HAP-1 (cell line): ENCODE measurements at regions not wholly inside any gene's neighbourhood (a gene's known extent, or its start where the extent isn't known, plus 50 kb on each side); places are given as distances from the start of the nearest gene placed in this dataset.

Experiments used
- DNase-seq, 2 experiments: peaks; one replicate each; pipeline ENCODE4 v3.0.0-alpha.2; 2016 to 2020; ENCODE audit warnings: low spot score in 2 of 2
- H3K27me3 ChIP-seq: fragments of 250-450 bp; sonication (Bioruptor Pico); 2 replicates; pipeline ENCODE4 v1.5.1; 2020; ENCODE audit warnings: low read depth, mild to moderate bottlenecking, moderate library complexity
- H3K36me3 ChIP-seq: fragments of 250-450 bp; sonication (Bioruptor Pico); replicated peaks from 2 replicates; pipeline ENCODE4 v1.5.1; 2020; ENCODE audit warnings: mild to moderate bottlenecking
- H3K4me1 ChIP-seq: fragments of 250-450 bp; sonication (Bioruptor Pico); 2 replicates; pipeline ENCODE4 v1.5.1; 2020; ENCODE audit warnings: mild to moderate bottlenecking
- H3K4me3 ChIP-seq: fragments of 250-450 bp; sonication (Bioruptor Pico); 2 replicates; pipeline ENCODE4 v1.5.1; 2020; ENCODE audit warnings: mild to moderate bottlenecking, moderate library complexity
- H3K9me3 ChIP-seq: fragments of 250-450 bp; sonication (Bioruptor Pico); 2 replicates; pipeline ENCODE4 v1.5.1; 2020; ENCODE audit warnings: mild to moderate bottlenecking, moderate library complexity
- in situ Hi-C: fragments of 300-500 bp; cut with MboI; formaldehyde crosslinking; loops from 3 replicates; pipeline ENCODE4 v1.14.3; 2020; ENCODE audit warnings: low sequenced_read_pairs, inconsistent platforms, mixed read lengths

- Histone ChIP-seq H3K4me1 (no peaks in the 10 kb centered on the region), H3K9me3 (no peaks in the 10 kb centered on the region), H3K27me3 (no peaks in the 10 kb centered on the region), H3K36me3 (no peaks in the 10 kb centered on the region), H3K4me3 (no peak overlapping the region)
- in situ Hi-C loops, result no loop called here
- DNase-seq, result no peak
Measured at GRCh38 chr13:103325672-103326071, 259.5 kb upstream of the SLC10A2 start.

DNA sequence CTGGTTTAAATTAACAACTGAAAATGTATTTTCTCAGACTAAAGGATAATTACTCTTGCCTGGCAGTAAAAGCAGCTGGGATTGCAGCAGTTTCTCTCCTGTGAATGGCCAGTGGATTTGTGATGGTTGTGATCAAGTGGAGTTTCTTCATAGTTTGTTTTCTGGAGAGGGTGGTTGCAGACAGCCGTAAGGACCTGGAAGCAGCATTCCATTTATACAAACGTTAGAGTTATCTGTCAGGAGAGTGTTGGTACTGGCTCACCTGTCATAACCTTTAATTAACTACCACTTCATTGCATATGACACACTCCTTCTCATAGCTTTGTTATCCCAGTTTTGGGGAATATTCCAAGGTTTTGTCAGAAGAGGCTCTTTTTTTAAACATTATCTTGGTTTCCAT, 258.4 kb upstream of the SLC10A2 start:
- H3K4me1 ChIP-seq, result no peaks in the 10 kb centered on the region
- H3K9me3 ChIP-seq, result no peaks in the 10 kb centered on the region
- in situ Hi-C loops, result no loop called here
- DNase-seq, result no peak
- H3K27me3 ChIP-seq, result no peaks in the 10 kb centered on the region
- no peak overlapping the region for H3K4me3 ChIP-seq
- no peaks in the 10 kb centered on the region for H3K36me3 ChIP-seq

GRCh38 chr13:103315711-103316110, 249.5 kb upstream of the SLC10A2 start:
- in situ Hi-C loops, result no loop called here
- H3K4me1 ChIP-seq, result no peaks in the 10 kb centered on the region
- H3K36me3 ChIP-seq, result no peaks in the 10 kb centered on the region
- H3K4me3 ChIP-seq, result no peak overlapping the region
- no peak for DNase-seq
- no peaks in the 10 kb centered on the region for H3K9me3 ChIP-seq
- no peaks in the 10 kb centered on the region for H3K27me3 ChIP-seq

- H3K4me3 ChIP-seq, result no peak overlapping the region
- no peaks in the 10 kb centered on the region for H3K9me3 ChIP-seq
- no peaks in the 10 kb centered on the region for H3K36me3 ChIP-seq
- in situ Hi-C loops, result no loop called here
- H3K27me3 ChIP-seq, result no peaks in the 10 kb centered on the region
- H3K4me1 ChIP-seq, result no peaks in the 10 kb centered on the region
- DNase-seq, result no peak
Measured at GRCh38 chr13:103312467-103312866, 246.2 kb upstream of the SLC10A2 start.

- DNase-seq, result no peak
- Histone ChIP-seq H3K36me3 (no peaks in the 10 kb centered on the region), H3K27me3 (no peaks in the 10 kb centered on the region), H3K4me1 (no peaks in the 10 kb centered on the region), H3K9me3 (no peaks in the 10 kb centered on the region), H3K4me3 (no peak overlapping the region)
- in situ Hi-C loops, result no loop called here
Measured at GRCh38 chr13:103308667-103309066, 242.4 kb upstream of the SLC10A2 start.

DNA sequence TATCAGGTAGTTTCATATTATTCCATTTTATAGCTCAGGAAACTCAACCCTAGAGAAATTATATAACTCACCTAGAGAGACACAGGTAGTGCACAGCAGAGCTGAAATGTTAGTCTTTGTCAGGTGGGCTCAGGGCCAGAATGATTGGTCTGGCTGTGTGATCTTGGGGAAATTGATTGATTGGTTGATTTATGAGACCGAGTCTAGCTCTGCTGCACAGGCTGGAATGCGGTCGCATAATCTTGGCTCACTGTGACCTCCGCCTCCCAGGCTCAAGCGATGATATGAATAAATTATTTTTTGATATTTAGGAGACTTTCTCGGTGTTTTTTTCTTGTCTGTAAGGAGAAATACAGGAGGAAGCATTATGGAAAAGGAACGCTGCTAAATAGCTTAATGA, 239.9 kb upstream of the SLC10A2 start:
- no peaks in the 10 kb centered on the region for H3K9me3 ChIP-seq
- in situ Hi-C loops, result no loop called here
- H3K27me3 ChIP-seq, result no peaks in the 10 kb centered on the region
- H3K4me3 ChIP-seq, result no peak overlapping the region
- H3K4me1 ChIP-seq, result no peaks in the 10 kb centered on the region
- no peaks in the 10 kb centered on the region for H3K36me3 ChIP-seq
- no peak for DNase-seq

DNA sequence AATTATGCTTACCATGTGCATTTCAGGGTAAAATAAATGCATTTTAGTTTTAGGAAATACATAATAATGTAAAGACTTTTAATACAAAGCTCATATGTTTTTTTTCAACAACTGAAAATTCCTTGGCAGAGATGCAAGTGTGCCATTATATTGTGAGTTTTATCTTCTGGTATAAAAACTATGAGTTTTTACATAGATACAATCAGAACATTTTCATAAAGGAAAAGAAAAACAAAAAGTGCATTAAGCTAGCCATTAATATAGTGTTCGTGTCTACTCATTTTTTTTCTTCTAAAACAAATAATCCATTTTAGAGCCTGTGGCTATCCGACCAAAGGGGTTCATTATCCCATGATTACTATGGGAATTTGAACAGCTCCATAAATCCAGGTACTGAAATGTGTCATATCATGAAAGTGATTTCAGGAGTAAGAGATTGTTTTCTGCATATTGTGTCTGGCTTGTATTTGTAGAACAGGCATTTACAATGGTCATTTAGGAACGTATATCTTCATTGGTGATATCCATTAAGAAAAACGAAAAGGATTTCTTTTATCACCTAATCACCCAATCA, 236.9 kb upstream of the SLC10A2 start:
- no peaks in the 10 kb centered on the region for H3K27me3 ChIP-seq
- DNase-seq, result no peak
- no peak overlapping the region for H3K4me3 ChIP-seq
- in situ Hi-C loops, result no loop called here
- no peaks in the 10 kb centered on the region for H3K36me3 ChIP-seq
- no peaks in the 10 kb centered on the region for H3K4me1 ChIP-seq
- no peaks in the 10 kb centered on the region for H3K9me3 ChIP-seq

DNA sequence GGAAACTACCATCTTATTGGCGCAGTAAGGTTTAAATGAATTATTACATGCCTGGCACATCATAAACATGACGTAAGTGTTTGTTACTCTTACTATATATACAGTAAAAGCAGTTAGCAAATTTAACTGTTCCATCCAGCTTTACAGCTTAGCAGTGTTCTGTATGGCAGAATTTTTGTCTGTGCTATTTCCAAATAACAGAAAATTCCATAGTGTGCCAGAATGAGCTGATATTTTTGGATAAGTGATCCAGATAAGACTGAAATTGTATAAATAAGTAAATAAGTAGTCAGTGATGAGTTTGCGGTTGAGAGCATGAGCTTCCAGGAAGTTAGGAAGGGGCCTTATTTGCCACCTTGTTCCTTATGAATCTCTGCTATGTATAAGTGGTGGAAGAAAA, 236.5 kb upstream of the SLC10A2 start:
- in situ Hi-C loops, result no loop called here
- H3K36me3 ChIP-seq, result no peaks in the 10 kb centered on the region
- no peak overlapping the region for H3K4me3 ChIP-seq
- H3K9me3 ChIP-seq, result no peaks in the 10 kb centered on the region
- DNase-seq, result no peak
- no peaks in the 10 kb centered on the region for H3K4me1 ChIP-seq
- H3K27me3 ChIP-seq, result no peaks in the 10 kb centered on the region

DNA sequence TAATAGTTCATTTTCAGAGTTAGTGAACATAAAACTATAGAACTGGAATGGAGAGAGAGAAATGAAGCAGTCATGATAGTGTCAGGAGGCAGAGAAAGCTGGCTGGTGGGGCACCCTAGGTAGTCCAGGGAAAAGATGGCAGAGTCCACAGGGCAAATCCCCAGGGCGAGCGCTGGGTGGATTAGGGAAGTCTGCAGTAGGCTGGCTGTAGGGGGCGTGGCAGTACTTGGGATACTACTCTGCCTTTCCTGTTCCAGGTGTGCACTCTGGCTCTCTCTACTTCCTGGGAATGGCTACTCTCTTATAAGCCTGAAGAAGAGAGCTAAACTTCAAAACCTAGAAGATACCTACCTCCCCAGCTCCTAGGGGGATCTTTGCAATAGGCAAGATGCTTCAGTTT, 232.9 kb upstream of the SLC10A2 start:
- no peaks in the 10 kb centered on the region for H3K27me3 ChIP-seq
- in situ Hi-C loops, result no loop called here
- no peaks in the 10 kb centered on the region for H3K4me1 ChIP-seq
- no peaks in the 10 kb centered on the region for H3K36me3 ChIP-seq
- DNase-seq, result peak in 1 of 2 experiments; percentile 10
- no peak overlapping the region for H3K4me3 ChIP-seq
- H3K9me3 ChIP-seq, result no peaks in the 10 kb centered on the region

DNA sequence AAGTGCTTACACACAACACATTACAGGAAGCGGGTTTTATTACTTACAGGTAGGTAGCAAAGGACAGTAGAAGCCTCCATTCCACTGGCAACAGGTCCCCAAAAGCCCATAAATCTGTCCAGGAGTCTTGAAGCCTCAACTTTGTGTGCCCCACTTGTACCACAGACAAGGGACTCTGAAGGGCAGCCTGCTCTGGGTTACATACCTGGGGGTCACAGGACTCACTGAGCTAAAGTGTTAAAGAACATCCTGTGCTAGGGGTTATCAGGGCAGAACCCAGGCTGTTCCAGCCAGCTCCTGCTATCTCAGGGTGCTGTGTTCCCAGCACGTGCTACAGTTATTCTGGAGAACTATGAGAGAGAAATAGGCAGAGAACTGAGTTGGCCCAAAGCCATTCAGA, 230.9 kb upstream of the SLC10A2 start:
- Histone ChIP-seq H3K27me3 (no peaks in the 10 kb centered on the region), H3K9me3 (no peaks in the 10 kb centered on the region), H3K4me3 (no peak overlapping the region), H3K4me1 (no peaks in the 10 kb centered on the region), H3K36me3 (no peaks in the 10 kb centered on the region)
- in situ Hi-C loops, result no loop called here
- DNase-seq, result no peak

GRCh38 chr13:103291798-103292572, 225.8 kb upstream of the SLC10A2 start:
- Histone ChIP-seq H3K9me3 (no peaks in the 10 kb centered on the region), H3K27me3 (no peaks in the 10 kb centered on the region), H3K36me3 (no peaks in the 10 kb centered on the region), H3K4me1 (no peaks in the 10 kb centered on the region), H3K4me3 (no peak overlapping the region)
- in situ Hi-C loops, result no loop called here
- DNase-seq, result no peak

DNA sequence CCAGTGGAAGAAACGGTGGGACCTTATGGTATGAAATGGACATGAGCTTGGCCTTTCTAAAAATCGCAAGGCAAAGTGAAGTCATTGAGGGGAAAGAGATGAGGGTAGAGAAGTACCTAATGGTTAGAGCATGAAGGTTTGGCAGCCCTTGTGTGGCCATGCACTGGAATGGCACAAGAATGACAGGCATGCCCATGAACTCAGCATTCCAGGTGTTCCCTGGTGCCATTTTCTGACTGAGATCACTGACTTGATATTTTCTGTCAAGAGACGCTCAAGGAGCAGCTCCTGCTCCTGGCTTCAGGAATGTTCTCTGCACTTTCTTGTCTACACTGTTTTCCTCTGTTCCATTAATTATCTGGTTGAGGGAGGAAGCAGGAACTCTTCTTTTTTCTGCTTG, 225.0 kb upstream of the SLC10A2 start:
- no peak overlapping the region for H3K4me3 ChIP-seq
- H3K27me3 ChIP-seq, result no peaks in the 10 kb centered on the region
- no peaks in the 10 kb centered on the region for H3K9me3 ChIP-seq
- H3K4me1 ChIP-seq, result no peaks in the 10 kb centered on the region
- in situ Hi-C loops, result no loop called here
- H3K36me3 ChIP-seq, result no peaks in the 10 kb centered on the region
- no peak for DNase-seq

DNA sequence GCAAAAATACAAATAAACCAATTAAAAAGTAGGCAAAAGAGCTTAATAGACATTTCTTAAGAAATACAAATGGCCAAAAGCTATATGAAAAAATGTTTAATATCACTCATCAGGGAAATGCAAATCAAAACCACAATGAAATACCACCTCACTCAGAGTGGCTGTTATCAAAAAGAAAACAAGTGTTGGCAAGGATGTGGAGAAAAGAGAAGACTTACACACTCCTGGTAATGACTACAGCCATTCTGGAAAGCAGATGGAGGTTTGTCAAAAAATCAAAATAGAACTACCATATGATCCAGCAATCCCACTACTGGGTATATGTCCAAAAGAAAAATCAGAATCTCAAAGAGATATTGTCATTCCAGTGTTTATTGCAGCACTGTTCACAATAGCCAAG, 223.5 kb upstream of the SLC10A2 start:
- H3K4me3 ChIP-seq, result no peak overlapping the region
- no peaks in the 10 kb centered on the region for H3K27me3 ChIP-seq
- in situ Hi-C loops, result no loop called here
- no peaks in the 10 kb centered on the region for H3K9me3 ChIP-seq
- H3K36me3 ChIP-seq, result no peaks in the 10 kb centered on the region
- H3K4me1 ChIP-seq, result no peaks in the 10 kb centered on the region
- no peak for DNase-seq

DNA sequence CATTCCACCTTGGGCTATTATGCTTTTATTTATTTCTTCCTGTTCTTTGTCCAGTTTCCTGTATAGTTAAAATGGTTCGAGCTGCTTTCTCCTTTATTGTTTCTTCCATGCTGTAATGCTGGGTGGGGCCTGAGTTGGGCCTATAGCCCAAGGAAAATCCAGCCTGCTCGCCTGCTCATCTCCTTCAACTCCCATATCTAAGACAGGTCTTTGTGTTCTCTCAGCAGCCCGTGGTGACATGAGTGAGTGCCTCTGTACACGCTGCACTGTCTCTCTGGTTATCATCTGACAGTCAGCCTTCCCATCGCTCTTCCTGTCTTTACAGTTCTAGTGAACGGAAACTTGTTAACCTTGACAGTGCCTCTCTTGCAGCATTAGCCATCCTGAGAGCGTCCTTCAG, 221.9 kb upstream of the SLC10A2 start:
- in situ Hi-C loops, result no loop called here
- no peak for DNase-seq
- H3K27me3 ChIP-seq, result no peaks in the 10 kb centered on the region

DNA sequence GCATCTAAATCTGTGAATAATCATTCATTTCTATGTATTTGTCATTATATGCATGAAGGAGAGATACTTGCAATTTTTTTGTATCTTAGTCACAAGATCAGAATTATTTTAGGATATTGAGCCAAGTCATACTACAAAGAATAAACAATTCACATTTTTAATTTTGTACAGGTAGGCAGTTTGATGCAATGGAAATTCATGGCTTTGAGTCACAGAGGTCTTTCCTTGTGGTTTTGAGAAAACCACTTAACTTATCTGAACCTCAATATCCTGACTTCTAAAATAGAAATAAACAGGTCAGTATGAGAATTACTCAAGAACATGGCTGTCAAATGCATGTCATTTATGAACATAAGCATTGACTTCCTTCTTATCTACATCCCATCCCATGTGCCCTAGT, 221.4 kb upstream of the SLC10A2 start:
- Histone ChIP-seq H3K36me3 (no peaks in the 10 kb centered on the region), H3K27me3 (no peaks in the 10 kb centered on the region), H3K4me1 (no peaks in the 10 kb centered on the region), H3K9me3 (no peaks in the 10 kb centered on the region), H3K4me3 (no peak overlapping the region)
- in situ Hi-C loops, result no loop called here
- no peak for DNase-seq

More for the DNA sequence above, 221.9 kb upstream of the SLC10A2 start:
- Histone ChIP-seq H3K4me3 (no peak overlapping the region), H3K9me3 (no peaks in the 10 kb centered on the region), H3K4me1 (no peaks in the 10 kb centered on the region), H3K36me3 (no peaks in the 10 kb centered on the region)
